A549 (cell line): ENCODE measurements at regions not wholly inside any gene's neighbourhood (a gene's known extent, or its start where the extent isn't known, plus 50 kb on each side); places are given as distances from the start of the nearest gene placed in this dataset.

Experiments
- CEBPB ChIP-seq, 2 experiments: fragments of >200 bp in 1 of 2; sonication (Bioruptor Twin) in 1 of 2; formaldehyde crosslinking in 1 of 2; IDR thresholded peaks; 2 replicates each; pipeline ENCODE4 v1.6.1; 2012 to 2016
- CHD2 ChIP-seq: fragments of 150-350 bp; IDR thresholded peaks from 2 replicates; pipeline ENCODE4 v1.6.1; 2014; ENCODE audit warnings: low read length; ENCODE audit not compliant: partially characterized antibody
- EP300 ChIP-seq, 2 experiments: fragments of >200 bp; sonication (Bioruptor Twin); formaldehyde crosslinking; IDR thresholded peaks; 2 replicates in 1 of 2; 3 replicates in 1 of 2; pipeline ENCODE4 v1.6.1; 2016 to 2017
- HOXA7 ChIP-seq: fragments of 250-450 bp; sonication (Bioruptor Pico); IDR thresholded peaks from 2 replicates; pipeline ENCODE4 v1.5.0; 2020; ENCODE audit warnings: mild to moderate bottlenecking, moderate library complexity
- MAX ChIP-seq: IDR thresholded peaks from 2 replicates; pipeline ENCODE4 v1.6.1; 2012
- MYC ChIP-seq: IDR thresholded peaks from 2 replicates; pipeline ENCODE4 v1.6.1; 2012; ENCODE audit warnings: mild to moderate bottlenecking, inconsistent platforms, low read length, improper control_type of control experiment, borderline replicate concordance
- NFE2L2 ChIP-seq: fragments of 150-350 bp; conservative IDR thresholded peaks from 2 replicates; pipeline ENCODE4 v1.6.1; 2014; ENCODE audit warnings: low read length
- POLR2A ChIP-seq: IDR thresholded peaks from 2 replicates; pipeline ENCODE4 v1.6.1; 2012; ENCODE audit warnings: mild to moderate bottlenecking, low read length
- RNF2 ChIP-seq: fragments of 200-600 bp; sonication (generic); IDR thresholded peaks from 2 replicates; pipeline ENCODE4 v1.6.1; 2016; ENCODE audit warnings: low read depth, mild to moderate bottlenecking, antibody characterized with exemption, moderate library complexity, borderline replicate concordance
- SREBF2 ChIP-seq: fragments of 450-650 bp; IDR thresholded peaks from 2 replicates; pipeline ENCODE4 v1.6.1; 2014; ENCODE audit warnings: mild to moderate bottlenecking, moderate library complexity
- TF ChIP-seq, protein P1 (sequence below): fragments of 150-350 bp; IDR thresholded peaks from 2 replicates; pipeline ENCODE4 v1.6.1; 2014; ENCODE audit warnings: low read depth, mild to moderate bottlenecking, low read length
- TF ChIP-seq, protein P2 (sequence below): fragments of >200 bp; sonication (Bioruptor Twin); formaldehyde crosslinking; IDR thresholded peaks from 3 replicates; pipeline ENCODE4 v1.5.1; 2016

DNA sequence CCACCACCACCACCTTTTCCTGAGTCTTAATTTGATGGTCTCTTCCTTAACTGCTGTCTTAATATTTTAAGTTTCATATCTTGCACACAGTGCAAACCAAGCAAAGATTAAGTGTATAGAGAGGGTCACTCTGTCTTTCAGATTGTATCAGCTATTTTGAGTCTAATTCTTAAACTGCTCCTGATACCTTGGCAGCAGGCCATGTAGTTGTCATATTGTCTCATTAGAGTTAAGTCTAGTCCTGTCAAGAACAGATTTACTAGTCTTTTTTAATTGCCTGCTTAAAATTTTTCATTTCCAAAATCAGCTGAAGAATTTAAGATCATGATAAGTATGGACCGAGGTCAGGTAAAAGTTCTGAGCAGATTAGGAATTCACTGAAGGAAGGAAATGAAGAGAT, 51.5 kb downstream of the FHIP1A start:
- TF ChIP-seq NFE2L2 (no peak), HOXA7 (CRISPR knock-in tag) (no peak), MYC (no peak), EP300 (IDR thresholded peaks at IDR 0.05) (no peak), CHD2 (no peak), POLR2A (no peak), MAX (no peak), CEBPB (IDR thresholded peaks at IDR 0.05) (no peak), SREBF2 (no peak), RNF2 (no peak)
- TF ChIP-seq, protein P1, sequence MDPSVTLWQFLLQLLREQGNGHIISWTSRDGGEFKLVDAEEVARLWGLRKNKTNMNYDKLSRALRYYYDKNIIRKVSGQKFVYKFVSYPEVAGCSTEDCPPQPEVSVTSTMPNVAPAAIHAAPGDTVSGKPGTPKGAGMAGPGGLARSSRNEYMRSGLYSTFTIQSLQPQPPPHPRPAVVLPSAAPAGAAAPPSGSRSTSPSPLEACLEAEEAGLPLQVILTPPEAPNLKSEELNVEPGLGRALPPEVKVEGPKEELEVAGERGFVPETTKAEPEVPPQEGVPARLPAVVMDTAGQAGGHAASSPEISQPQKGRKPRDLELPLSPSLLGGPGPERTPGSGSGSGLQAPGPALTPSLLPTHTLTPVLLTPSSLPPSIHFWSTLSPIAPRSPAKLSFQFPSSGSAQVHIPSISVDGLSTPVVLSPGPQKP = no peak
- TF ChIP-seq, protein P2, sequence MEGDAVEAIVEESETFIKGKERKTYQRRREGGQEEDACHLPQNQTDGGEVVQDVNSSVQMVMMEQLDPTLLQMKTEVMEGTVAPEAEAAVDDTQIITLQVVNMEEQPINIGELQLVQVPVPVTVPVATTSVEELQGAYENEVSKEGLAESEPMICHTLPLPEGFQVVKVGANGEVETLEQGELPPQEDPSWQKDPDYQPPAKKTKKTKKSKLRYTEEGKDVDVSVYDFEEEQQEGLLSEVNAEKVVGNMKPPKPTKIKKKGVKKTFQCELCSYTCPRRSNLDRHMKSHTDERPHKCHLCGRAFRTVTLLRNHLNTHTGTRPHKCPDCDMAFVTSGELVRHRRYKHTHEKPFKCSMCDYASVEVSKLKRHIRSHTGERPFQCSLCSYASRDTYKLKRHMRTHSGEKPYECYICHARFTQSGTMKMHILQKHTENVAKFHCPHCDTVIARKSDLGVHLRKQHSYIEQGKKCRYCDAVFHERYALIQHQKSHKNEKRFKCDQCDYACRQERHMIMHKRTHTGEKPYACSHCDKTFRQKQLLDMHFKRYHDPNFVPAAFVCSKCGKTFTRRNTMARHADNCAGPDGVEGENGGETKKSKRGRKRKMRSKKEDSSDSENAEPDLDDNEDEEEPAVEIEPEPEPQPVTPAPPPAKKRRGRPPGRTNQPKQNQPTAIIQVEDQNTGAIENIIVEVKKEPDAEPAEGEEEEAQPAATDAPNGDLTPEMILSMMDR = no peak
